ENCODE measurements at regions not wholly inside any gene's neighbourhood (a gene's known extent, or its start where the extent isn't known, plus 50 kb on each side); places are given as distances from the start of the nearest gene placed in this dataset.

- no peak for DNase-seq
These were observed 325.3 kb downstream of the PRL start for GRCh38 chr6:21971541-21971940.

- no peak for DNase-seq
These were observed 324.3 kb downstream of the PRL start for GRCh38 chr6:21972516-21972915.

DNA sequence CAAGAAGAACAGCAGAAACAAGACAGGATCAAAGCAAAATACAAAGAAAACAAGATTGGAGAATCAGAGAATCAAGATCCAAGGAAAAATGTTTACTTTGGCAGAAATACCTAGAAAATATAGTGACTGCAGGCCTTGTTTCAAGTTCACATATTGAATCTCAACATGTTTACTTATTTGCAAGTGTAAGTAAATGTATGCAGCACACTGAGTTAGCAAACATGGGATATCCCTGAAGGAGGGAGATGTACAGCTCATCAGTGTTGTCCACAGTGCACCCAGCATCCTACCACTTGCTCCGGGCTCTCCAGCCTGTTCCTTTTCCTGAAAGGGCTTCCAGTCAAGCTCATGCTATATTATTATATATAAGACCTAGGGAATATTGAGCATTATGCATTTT lies 319.5 kb downstream of the PRL start:
- no peak for DNase-seq

GRCh38 chr6:21981235-21981833 lies 315.5 kb downstream of the PRL start:
- no peak for DNase-seq

GRCh38 chr6:21984135-21984534 lies 312.7 kb downstream of the PRL start:
- DNase-seq, result no peak

DNA sequence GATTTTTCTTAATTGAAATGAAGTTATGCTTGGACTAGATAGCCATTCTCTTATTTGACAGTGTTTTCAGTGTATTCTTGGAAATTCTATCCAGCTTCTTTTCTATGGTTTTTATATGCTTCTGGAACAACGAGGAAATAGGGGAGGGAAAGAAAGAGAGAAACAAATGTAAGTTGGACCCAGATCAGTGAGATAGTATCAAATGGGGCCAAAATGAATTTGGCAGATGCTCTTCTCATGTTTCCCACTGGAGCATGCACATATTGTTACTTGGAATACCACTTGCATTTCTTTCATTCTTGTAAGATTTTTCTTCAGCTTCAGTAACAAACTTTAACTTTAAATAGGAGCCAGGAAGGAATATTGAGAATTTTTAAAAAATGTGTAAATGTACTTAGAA lies 312.3 kb downstream of the PRL start:
- DNase-seq, result no peak

- no peak for DNase-seq
These were observed 310.9 kb downstream of the PRL start for GRCh38 chr6:21985904-21986303.

- DNase-seq, result no peak
These were observed 310.1 kb downstream of the PRL start for GRCh38 chr6:21986703-21987102.

DNA sequence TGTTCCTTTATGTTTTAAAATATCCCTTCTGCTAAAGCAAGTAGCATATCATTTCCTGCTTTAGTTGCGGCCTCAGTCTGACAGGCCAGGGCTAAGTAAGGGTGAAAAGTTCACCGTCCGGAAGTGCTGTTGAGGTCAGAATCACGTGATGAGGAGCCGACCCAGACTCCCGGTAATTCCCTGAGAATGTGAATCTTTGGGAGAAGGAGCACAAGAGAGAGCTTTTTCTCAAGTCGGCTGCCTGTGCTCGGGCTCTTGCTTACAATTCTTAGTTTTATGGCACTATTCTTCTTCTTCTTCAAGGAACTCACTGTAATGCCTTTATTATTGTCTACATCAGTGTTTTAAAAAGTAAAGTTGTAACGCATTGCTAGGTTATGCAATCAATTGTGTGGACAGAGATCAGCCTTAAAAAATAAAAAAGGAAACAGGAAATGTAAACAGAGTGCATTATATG lies 309.3 kb downstream of the PRL start:
- no peak for DNase-seq

- no peak for DNase-seq
These were observed 306.3 kb downstream of the PRL start for GRCh38 chr6:21990577-21990976.

- DNase-seq, result no peak
These were observed 304.5 kb downstream of the PRL start for GRCh38 chr6:21992178-21992967.

- DNase-seq, result no peak
These were observed 303.0 kb downstream of the PRL start for GRCh38 chr6:21993841-21994240.

- DNase-seq, result no peak
These were observed 302.0 kb downstream of the PRL start for GRCh38 chr6:21994821-21995220.

- DNase-seq, result no peak
These were observed 301.5 kb downstream of the PRL start for GRCh38 chr6:21995318-21995717.

- no peak for DNase-seq
These were observed 300.3 kb downstream of the PRL start for GRCh38 chr6:21996425-21997118.

- DNase-seq, result no peak
These were observed 299.5 kb downstream of the PRL start for GRCh38 chr6:21997119-21998037.

DNA sequence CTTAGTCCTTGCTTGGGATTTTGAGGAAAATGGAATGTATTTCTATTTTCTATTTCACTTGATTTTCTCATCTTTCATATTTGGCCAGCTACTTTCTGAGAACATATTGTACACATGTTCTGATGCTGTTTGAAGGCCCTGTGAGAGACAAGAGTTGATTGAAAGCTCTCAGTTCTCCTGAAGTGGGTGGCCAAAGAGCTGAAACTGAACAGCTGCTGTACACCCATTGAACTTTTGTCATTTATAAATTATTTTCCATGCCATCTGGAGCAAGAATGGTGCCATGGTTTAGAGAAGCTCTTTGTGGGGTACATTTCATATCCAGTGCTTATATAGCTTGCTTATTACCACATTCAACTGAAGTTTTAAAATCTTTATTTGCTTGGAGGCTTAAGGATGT lies 298.3 kb downstream of the PRL start:
- DNase-seq, result no peak

GRCh38 chr6:21999012-21999528 lies 297.8 kb downstream of the PRL start:
- DNase-seq, result no peak

DNA sequence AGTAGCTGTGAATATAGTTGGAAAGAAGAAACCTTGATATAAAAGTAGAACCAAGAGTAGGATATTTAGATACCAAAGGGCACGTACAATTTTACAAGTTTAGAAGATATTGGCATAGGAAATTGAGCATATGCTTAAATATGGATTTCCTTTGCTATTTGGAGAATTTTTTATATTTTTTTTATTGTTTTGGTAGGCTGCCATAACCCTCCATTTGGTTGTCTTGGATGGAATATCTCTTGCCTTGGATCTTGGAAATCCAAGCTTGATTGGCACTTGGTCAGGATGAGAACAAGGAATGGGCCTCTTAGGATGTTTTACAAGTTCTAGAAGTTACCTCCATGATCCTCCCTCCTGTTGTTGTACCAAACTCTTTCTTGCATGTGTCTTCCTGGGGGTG lies 297.1 kb downstream of the PRL start:
- no peak for DNase-seq

- no peak for DNase-seq
These were observed 295.3 kb downstream of the PRL start for GRCh38 chr6:22001396-22002027.

- no peak for DNase-seq
These were observed 293.5 kb downstream of the PRL start for GRCh38 chr6:22003287-22003686.

- DNase-seq, result no peak
These were observed 290.0 kb downstream of the PRL start for GRCh38 chr6:22006795-22007194.
